ENCODE measurements at regions not wholly inside any gene's neighbourhood (a gene's known extent, or its start where the extent isn't known, plus 50 kb on each side); places are given as distances from the start of the nearest gene placed in this dataset.
"Not testable (repeated sequence)": the region's sequence is repeated elsewhere in the genome, so short reads cannot be mapped to it uniquely, and the experiment has no call there.

GRCh38 chr10:21463436-21463835 lies 62.0 kb downstream of the SKIDA1 start:
- no peak for TF ChIP-seq SUZ12 (IDR thresholded peaks at IDR 0.05; ENCODE audit: extremely low read depth, insufficient read depth, insufficient read length)
- TF ChIP-seq YY1 (IDR thresholded peaks at IDR 0.05; ENCODE audit: insufficient read depth, insufficient read length): no peak
- TF ChIP-seq ZNF274 (IDR thresholded peaks at IDR 0.05; ENCODE audit: low read depth, low read length): no peak
- Histone ChIP-seq H3K4me3 (ENCODE audit: insufficient read length, low read depth) (no peak overlapping the region), H3K9me3 (ENCODE audit: insufficient read depth, low read length) (no peaks in the 10 kb centered on the region), H3K27me3 (ENCODE audit: insufficient read depth, insufficient read length) (no peaks in the 10 kb centered on the region), H3K4me1 (ENCODE audit: insufficient read depth, insufficient read length) (no peaks in the 10 kb centered on the region), H3K9ac (ENCODE audit: insufficient read length, low read depth) (no peak overlapping the region), H3K36me3 (ENCODE audit: insufficient read depth, insufficient read length, low read length) (no peaks in the 10 kb centered on the region)
- no peak for DNase-seq (ENCODE audit: low read depth, low spot score)

GRCh38 chr10:21458126-21458871 lies 67.2 kb downstream of the SKIDA1 start:
- Histone ChIP-seq H3K4me1 (ENCODE audit: insufficient read depth, insufficient read length) (no peaks in the 10 kb centered on the region), H3K9me3 (ENCODE audit: insufficient read depth, low read length) (peaks cover 13% of the 10 kb centered on the region; the same call in 1 of the 2 replicates), H3K27me3 (ENCODE audit: insufficient read depth, insufficient read length) (no peaks in the 10 kb centered on the region), H3K4me3 (ENCODE audit: insufficient read length, low read depth) (no peak overlapping the region), H3K9ac (ENCODE audit: insufficient read length, low read depth) (no peak overlapping the region), H3K36me3 (ENCODE audit: insufficient read depth, insufficient read length, low read length) (no peaks in the 10 kb centered on the region)
- no peak for TF ChIP-seq SUZ12 (IDR thresholded peaks at IDR 0.05; ENCODE audit: extremely low read depth, insufficient read depth, insufficient read length)
- no peak for TF ChIP-seq ZNF274 (IDR thresholded peaks at IDR 0.05; ENCODE audit: low read depth, low read length)
- no peak for TF ChIP-seq YY1 (IDR thresholded peaks at IDR 0.05; ENCODE audit: insufficient read depth, insufficient read length)
- DNase-seq (ENCODE audit: low read depth, low spot score): no peak

GRCh38 chr10:21456160-21456559 lies 69.3 kb downstream of the SKIDA1 start:
- Histone ChIP-seq H3K9ac (ENCODE audit: insufficient read length, low read depth) (no peak overlapping the region), H3K9me3 (ENCODE audit: insufficient read depth, low read length) (peaks cover 13% of the 10 kb centered on the region; the same call in 1 of the 2 replicates), H3K27me3 (ENCODE audit: insufficient read depth, insufficient read length) (no peaks in the 10 kb centered on the region), H3K36me3 (ENCODE audit: insufficient read depth, insufficient read length, low read length) (no peaks in the 10 kb centered on the region), H3K4me1 (ENCODE audit: insufficient read depth, insufficient read length) (no peaks in the 10 kb centered on the region), H3K4me3 (ENCODE audit: insufficient read length, low read depth) (no peak overlapping the region)
- TF ChIP-seq YY1 (IDR thresholded peaks at IDR 0.05; ENCODE audit: insufficient read depth, insufficient read length) (no peak), ZNF274 (IDR thresholded peaks at IDR 0.05; ENCODE audit: low read depth, low read length) (peak; percentile 66), SUZ12 (IDR thresholded peaks at IDR 0.05; ENCODE audit: extremely low read depth, insufficient read depth, insufficient read length) (no peak)
- no peak for DNase-seq (ENCODE audit: low read depth, low spot score)

GRCh38 chr10:21452203-21452602 lies 73.3 kb downstream of the SKIDA1 start:
- no peak overlapping the region for H3K4me3 ChIP-seq (ENCODE audit: insufficient read length, low read depth)
- peaks cover 13% of the 10 kb centered on the region; the same call in 1 of the 2 replicates for H3K9me3 ChIP-seq (ENCODE audit: insufficient read depth, low read length)
- no peak for DNase-seq (ENCODE audit: low read depth, low spot score)
- TF ChIP-seq SUZ12 (IDR thresholded peaks at IDR 0.05; ENCODE audit: extremely low read depth, insufficient read depth, insufficient read length) (no peak), YY1 (IDR thresholded peaks at IDR 0.05; ENCODE audit: insufficient read depth, insufficient read length) (no peak), ZNF274 (IDR thresholded peaks at IDR 0.05; ENCODE audit: low read depth, low read length) (no peak)
- H3K4me1 ChIP-seq (ENCODE audit: insufficient read depth, insufficient read length): no peaks in the 10 kb centered on the region
- no peaks in the 10 kb centered on the region for H3K36me3 ChIP-seq (ENCODE audit: insufficient read depth, insufficient read length, low read length)
- H3K9ac ChIP-seq (ENCODE audit: insufficient read length, low read depth): no peak overlapping the region
- H3K27me3 ChIP-seq (ENCODE audit: insufficient read depth, insufficient read length): no peaks in the 10 kb centered on the region

- no peak for DNase-seq (ENCODE audit: low read depth, low spot score)
- H3K4me1 ChIP-seq (ENCODE audit: insufficient read depth, insufficient read length): no peaks in the 10 kb centered on the region
- H3K9ac ChIP-seq (ENCODE audit: insufficient read length, low read depth): no peak overlapping the region
- H3K36me3 ChIP-seq (ENCODE audit: insufficient read depth, insufficient read length, low read length): no peaks in the 10 kb centered on the region
- no peaks in the 10 kb centered on the region for H3K27me3 ChIP-seq (ENCODE audit: insufficient read depth, insufficient read length)
- TF ChIP-seq YY1 (IDR thresholded peaks at IDR 0.05; ENCODE audit: insufficient read depth, insufficient read length) (no peak), SUZ12 (IDR thresholded peaks at IDR 0.05; ENCODE audit: extremely low read depth, insufficient read depth, insufficient read length) (no peak), ZNF274 (IDR thresholded peaks at IDR 0.05; ENCODE audit: low read depth, low read length) (no peak)
- no peak overlapping the region for H3K4me3 ChIP-seq (ENCODE audit: insufficient read length, low read depth)
- no peaks in the 10 kb centered on the region for H3K9me3 ChIP-seq (ENCODE audit: insufficient read depth, low read length)
These were observed 76.1 kb downstream of the SKIDA1 start for GRCh38 chr10:21449288-21449966.

GRCh38 chr10:21445163-21445562 lies 80.3 kb downstream of the SKIDA1 start:
- no peak for DNase-seq (ENCODE audit: low read depth, low spot score)
- TF ChIP-seq SUZ12 (IDR thresholded peaks at IDR 0.05; ENCODE audit: extremely low read depth, insufficient read depth, insufficient read length): no peak
- TF ChIP-seq ZNF274 (IDR thresholded peaks at IDR 0.05; ENCODE audit: low read depth, low read length): no peak
- TF ChIP-seq YY1 (IDR thresholded peaks at IDR 0.05; ENCODE audit: insufficient read depth, insufficient read length): no peak
- Histone ChIP-seq H3K4me1 (ENCODE audit: insufficient read depth, insufficient read length) (no peaks in the 10 kb centered on the region), H3K9ac (ENCODE audit: insufficient read length, low read depth) (no peak overlapping the region), H3K9me3 (ENCODE audit: insufficient read depth, low read length) (no peaks in the 10 kb centered on the region), H3K36me3 (ENCODE audit: insufficient read depth, insufficient read length, low read length) (no peaks in the 10 kb centered on the region), H3K27me3 (ENCODE audit: insufficient read depth, insufficient read length) (no peaks in the 10 kb centered on the region), H3K4me3 (ENCODE audit: insufficient read length, low read depth) (no peak overlapping the region)

- no peak for DNase-seq (ENCODE audit: low read depth, low spot score)
- Histone ChIP-seq H3K4me3 (ENCODE audit: insufficient read length, low read depth) (no peak overlapping the region), H3K9ac (ENCODE audit: insufficient read length, low read depth) (no peak overlapping the region), H3K36me3 (ENCODE audit: insufficient read depth, insufficient read length, low read length) (no peaks in the 10 kb centered on the region), H3K4me1 (ENCODE audit: insufficient read depth, insufficient read length) (no peaks in the 10 kb centered on the region), H3K9me3 (ENCODE audit: insufficient read depth, low read length) (no peaks in the 10 kb centered on the region), H3K27me3 (ENCODE audit: insufficient read depth, insufficient read length) (no peaks in the 10 kb centered on the region)
- TF ChIP-seq SUZ12 (IDR thresholded peaks at IDR 0.05; ENCODE audit: extremely low read depth, insufficient read depth, insufficient read length) (no peak), YY1 (IDR thresholded peaks at IDR 0.05; ENCODE audit: insufficient read depth, insufficient read length) (no peak), ZNF274 (IDR thresholded peaks at IDR 0.05; ENCODE audit: low read depth, low read length) (no peak)
These were observed 83.9 kb downstream of the SKIDA1 start for GRCh38 chr10:21441625-21442024.

- not testable (repeated sequence) for H3K9me3 ChIP-seq (ENCODE audit: insufficient read depth, low read length); H3K27me3 ChIP-seq (ENCODE audit: insufficient read depth, insufficient read length); DNase-seq (ENCODE audit: low read depth, low spot score); H3K4me3 ChIP-seq (ENCODE audit: insufficient read length, low read depth); H3K9ac ChIP-seq (ENCODE audit: insufficient read length, low read depth); H3K36me3 ChIP-seq (ENCODE audit: insufficient read depth, insufficient read length, low read length); H3K4me1 ChIP-seq (ENCODE audit: insufficient read depth, insufficient read length)
These were observed 86.6 kb downstream of the SKIDA1 start for GRCh38 chr10:21438914-21439313.

Data from NT2/D1 (cell line).